ENCODE measurements at regions not wholly inside any gene's neighbourhood (a gene's known extent, or its start where the extent isn't known, plus 50 kb on each side); places are given as distances from the start of the nearest gene placed in this dataset.

DNA sequence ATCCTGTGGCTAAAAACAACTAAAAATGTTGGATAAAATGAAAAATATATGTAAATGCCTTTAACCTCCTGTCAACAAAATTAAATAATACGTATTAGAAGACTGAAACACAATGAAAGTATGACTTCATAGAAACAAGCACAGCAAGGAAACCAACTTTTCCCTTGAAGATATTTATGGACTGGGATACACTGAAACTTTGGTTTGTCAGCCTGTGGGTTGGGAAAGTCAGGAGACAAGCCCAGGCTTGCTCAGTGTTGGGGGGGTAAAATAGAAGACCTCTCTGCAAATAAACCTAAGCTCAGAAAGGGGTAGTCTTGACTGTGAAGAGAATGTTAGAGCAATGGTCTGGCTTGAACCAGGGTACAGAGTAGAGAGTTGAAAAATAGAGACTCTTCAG is 454.5 kb downstream of the FBXO15 start:
- TF ChIP-seq POLR2AphosphoS5 (IDR thresholded peaks at IDR 0.05) (no peak), POLR2A (IDR thresholded peaks at IDR 0.05; ENCODE audit: low read depth) (no peak)
- TF ChIP-seq, protein P1, sequence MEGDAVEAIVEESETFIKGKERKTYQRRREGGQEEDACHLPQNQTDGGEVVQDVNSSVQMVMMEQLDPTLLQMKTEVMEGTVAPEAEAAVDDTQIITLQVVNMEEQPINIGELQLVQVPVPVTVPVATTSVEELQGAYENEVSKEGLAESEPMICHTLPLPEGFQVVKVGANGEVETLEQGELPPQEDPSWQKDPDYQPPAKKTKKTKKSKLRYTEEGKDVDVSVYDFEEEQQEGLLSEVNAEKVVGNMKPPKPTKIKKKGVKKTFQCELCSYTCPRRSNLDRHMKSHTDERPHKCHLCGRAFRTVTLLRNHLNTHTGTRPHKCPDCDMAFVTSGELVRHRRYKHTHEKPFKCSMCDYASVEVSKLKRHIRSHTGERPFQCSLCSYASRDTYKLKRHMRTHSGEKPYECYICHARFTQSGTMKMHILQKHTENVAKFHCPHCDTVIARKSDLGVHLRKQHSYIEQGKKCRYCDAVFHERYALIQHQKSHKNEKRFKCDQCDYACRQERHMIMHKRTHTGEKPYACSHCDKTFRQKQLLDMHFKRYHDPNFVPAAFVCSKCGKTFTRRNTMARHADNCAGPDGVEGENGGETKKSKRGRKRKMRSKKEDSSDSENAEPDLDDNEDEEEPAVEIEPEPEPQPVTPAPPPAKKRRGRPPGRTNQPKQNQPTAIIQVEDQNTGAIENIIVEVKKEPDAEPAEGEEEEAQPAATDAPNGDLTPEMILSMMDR (IDR thresholded peaks at IDR 0.05): no peak
